ENCODE measurements at regions not wholly inside any gene's neighbourhood (a gene's known extent, or its start where the extent isn't known, plus 50 kb on each side); places are given as distances from the start of the nearest gene placed in this dataset.

GRCh38 chr2:151091583-151091982 is 170.1 kb downstream of the RBM43 start:
- TF ChIP-seq ZSCAN4 (tag by site-specific recombination; IDR thresholded peaks at IDR 0.05), result no peak
- TF ChIP-seq KLF16 (tag by site-specific recombination; IDR thresholded peaks at IDR 0.05), result no peak
- no peak for TF ChIP-seq CTCF (tag by site-specific recombination; IDR thresholded peaks at IDR 0.05)
- TF ChIP-seq ZNF324 (tag by site-specific recombination; IDR thresholded peaks at IDR 0.05), result no peak
- no peak for TF ChIP-seq ZBTB21 (tag by site-specific recombination; IDR thresholded peaks at IDR 0.05)
- TF ChIP-seq ZNF391 (tag by site-specific recombination; IDR thresholded peaks at IDR 0.05; ENCODE audit: borderline replicate concordance, low read depth), result no peak
- no peak for TF ChIP-seq TCF7L2 (IDR thresholded peaks at IDR 0.05; ENCODE audit: borderline replicate concordance, low read depth, low read length)
- no peak for TF ChIP-seq ZNF768 (tag by site-specific recombination; IDR thresholded peaks at IDR 0.05)
- TF ChIP-seq ZBTB8A (tag by site-specific recombination; IDR thresholded peaks at IDR 0.05), result no peak
- TF ChIP-seq ATF2 (tag by site-specific recombination; IDR thresholded peaks at IDR 0.05; ENCODE audit: low read depth), result no peak
- TF ChIP-seq KLF10 (tag by site-specific recombination; IDR thresholded peaks at IDR 0.05), result no peak
- no peak for TF ChIP-seq ZNF335 (tag by site-specific recombination; conservative IDR thresholded peaks at IDR 0.05)

Measured in HEK293 (cell line).